GM12865 (cell line): ENCODE measurements at regions not wholly inside any gene's neighbourhood (a gene's known extent, or its start where the extent isn't known, plus 50 kb on each side); places are given as distances from the start of the nearest gene placed in this dataset.

Experiments
- DNase-seq: peaks from one replicate; pipeline ENCODE4 v3.0.0; 2010; ENCODE audit warnings: low read depth
- H3K4me3 ChIP-seq: 2 replicates; pipeline ENCODE4 v1.5.1; 2011; ENCODE audit warnings: mild to moderate bottlenecking, low read depth, low read length, control low read depth
- TF ChIP-seq, protein P1 (sequence below): IDR thresholded peaks from 2 replicates; pipeline ENCODE4 v1.5.1; 2011; ENCODE audit warnings: low read length, control low read depth, low read depth, inconsistent platforms; ENCODE audit not compliant: insufficient read depth; ENCODE audit errors: missing control alignments

- no peak overlapping the region for H3K4me3 ChIP-seq
- no peak for DNase-seq
- TF ChIP-seq, protein P1, sequence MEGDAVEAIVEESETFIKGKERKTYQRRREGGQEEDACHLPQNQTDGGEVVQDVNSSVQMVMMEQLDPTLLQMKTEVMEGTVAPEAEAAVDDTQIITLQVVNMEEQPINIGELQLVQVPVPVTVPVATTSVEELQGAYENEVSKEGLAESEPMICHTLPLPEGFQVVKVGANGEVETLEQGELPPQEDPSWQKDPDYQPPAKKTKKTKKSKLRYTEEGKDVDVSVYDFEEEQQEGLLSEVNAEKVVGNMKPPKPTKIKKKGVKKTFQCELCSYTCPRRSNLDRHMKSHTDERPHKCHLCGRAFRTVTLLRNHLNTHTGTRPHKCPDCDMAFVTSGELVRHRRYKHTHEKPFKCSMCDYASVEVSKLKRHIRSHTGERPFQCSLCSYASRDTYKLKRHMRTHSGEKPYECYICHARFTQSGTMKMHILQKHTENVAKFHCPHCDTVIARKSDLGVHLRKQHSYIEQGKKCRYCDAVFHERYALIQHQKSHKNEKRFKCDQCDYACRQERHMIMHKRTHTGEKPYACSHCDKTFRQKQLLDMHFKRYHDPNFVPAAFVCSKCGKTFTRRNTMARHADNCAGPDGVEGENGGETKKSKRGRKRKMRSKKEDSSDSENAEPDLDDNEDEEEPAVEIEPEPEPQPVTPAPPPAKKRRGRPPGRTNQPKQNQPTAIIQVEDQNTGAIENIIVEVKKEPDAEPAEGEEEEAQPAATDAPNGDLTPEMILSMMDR, result peak; percentile 16
Observed at GRCh38 chr12:111174251-111174960, 194.5 kb downstream of the PHETA1 start.

- no peak for DNase-seq
- TF ChIP-seq, protein P1, result no peak
- H3K4me3 ChIP-seq, result no peak overlapping the region
Observed at GRCh38 chr12:111173836-111174235, 195.1 kb downstream of the PHETA1 start.

DNA sequence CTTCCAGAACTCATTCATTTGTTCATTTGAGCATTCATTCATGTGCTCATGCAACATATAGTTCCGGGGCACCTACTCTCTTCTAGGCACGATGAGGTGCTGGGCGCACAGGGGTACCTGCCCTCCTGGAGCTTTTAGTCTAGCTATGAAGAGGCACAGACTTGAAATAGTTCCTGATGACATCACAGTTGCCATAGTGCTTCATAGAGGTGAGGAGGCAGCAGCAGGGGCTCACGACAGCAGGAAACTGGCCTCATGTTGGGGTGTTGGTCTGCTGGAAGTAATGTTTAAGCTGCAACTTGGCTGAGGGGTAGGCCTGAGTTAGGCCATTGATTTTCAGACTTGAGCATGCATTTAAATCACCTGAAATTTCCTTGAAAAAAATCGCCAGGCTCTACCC, 195.5 kb downstream of the PHETA1 start:
- H3K4me3 ChIP-seq, result no peak overlapping the region
- DNase-seq, result no peak
- TF ChIP-seq, protein P1, result no peak

- no peak overlapping the region for H3K4me3 ChIP-seq
- DNase-seq, result no peak
- TF ChIP-seq, protein P1, result no peak
Observed at GRCh38 chr12:111172786-111173185, 196.1 kb downstream of the PHETA1 start.

GRCh38 chr12:111171832-111172231, 197.1 kb downstream of the PHETA1 start:
- TF ChIP-seq, protein P1, result no peak
- no peak for DNase-seq
- no peak overlapping the region for H3K4me3 ChIP-seq

DNA sequence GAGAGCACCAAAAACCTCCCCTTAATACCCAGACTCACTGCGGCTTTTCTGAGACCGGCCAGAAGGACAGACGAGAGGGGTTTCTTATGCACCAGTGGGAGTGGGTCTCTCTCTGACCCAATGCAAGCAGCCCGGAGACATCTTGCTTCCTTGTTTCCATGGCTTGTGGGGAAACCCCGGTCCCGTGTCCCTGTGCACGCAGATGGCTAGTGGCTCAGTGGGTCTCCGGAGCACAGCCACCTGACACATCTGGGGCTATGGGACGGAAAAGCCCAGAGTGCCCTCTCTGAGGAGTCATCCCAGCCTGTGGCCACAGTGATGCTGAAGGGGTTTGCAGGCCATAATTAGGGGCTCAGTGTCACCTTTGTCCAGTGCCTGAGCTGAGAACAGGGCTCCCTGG, 197.6 kb downstream of the PHETA1 start:
- DNase-seq, result no peak
- TF ChIP-seq, protein P1, result no peak
- no peak overlapping the region for H3K4me3 ChIP-seq

- TF ChIP-seq, protein P1, result no peak
- no peak overlapping the region for H3K4me3 ChIP-seq
- no peak for DNase-seq
Observed at GRCh38 chr12:111170543-111170942, 198.4 kb downstream of the PHETA1 start.
